Esophagus muscularis mucosa (tissue), 4 donors: ENCODE measurements at regions not wholly inside any gene's neighbourhood (a gene's known extent, or its start where the extent isn't known, plus 50 kb on each side); places are given as distances from the start of the nearest gene placed in this dataset.
A peak's percentile ranks its signal among the peaks of the same experiment; 100 is the strongest.

ENCODE experiments used
- DNase-seq: peaks from one replicate; pipeline ENCODE4 v3.0.0-alpha.2; 2017; ENCODE audit errors: extremely low spot score
- H3K27ac ChIP-seq, 4 donors: fragments of 200-600 bp; sonication (generic); replicated peaks in 1 of 4; 1 replicate in 3 of 4; 2 replicates in 1 of 4; pipeline ENCODE4 v1.5.1; 2016 to 2019; ENCODE audit warnings: mild to moderate bottlenecking in 1 of 4
- H3K27me3 ChIP-seq, 4 donors: fragments of 200-600 bp; sonication (generic); one replicate each; pipeline versions ENCODE4 v1.5.1 to v1.6.0; 2016 to 2019
- H3K36me3 ChIP-seq, 4 donors: fragments of 200-600 bp; sonication (generic); one replicate each; pipeline ENCODE4 v1.5.1; 2016 to 2019
- H3K4me1 ChIP-seq, 4 donors: fragments of 200-600 bp; sonication (generic); one replicate each; pipeline ENCODE4 v1.5.1; 2016 to 2019
- H3K4me3 ChIP-seq, 4 donors: fragments of 200-600 bp; sonication (generic); 1 replicate in 2 of 4; 2 replicates in 2 of 4; pipeline ENCODE4 v1.5.1; 2016 to 2019; ENCODE audit warnings: mild to moderate bottlenecking in 4 of 4, moderate library complexity in 1 of 4
- H3K9me3 ChIP-seq, 4 donors: fragments of 200-600 bp; sonication (generic); 1 replicate in 3 of 4; 2 replicates in 1 of 4; pipeline ENCODE4 v1.5.1; 2016 to 2019
- CTCF ChIP-seq, 3 experiments: fragments of 200-600 bp in 2 of 3; fragments of 450-650 bp in 1 of 3; sonication (generic) in 2 of 3; IDR thresholded peaks; one replicate each; pipeline ENCODE4 v1.5.1; 2017 to 2019; ENCODE audit warnings: antibody characterized with exemption in 3 of 3, mild to moderate bottlenecking in 2 of 3, moderate library complexity in 1 of 3
- EP300 ChIP-seq: sonication (generic); formaldehyde crosslinking; IDR thresholded peaks from one replicate; pipeline ENCODE4 v1.6.1; 2017; ENCODE audit warnings: antibody characterized with exemption
- POLR2A ChIP-seq: fragments of 450-650 bp; IDR thresholded peaks from one replicate; pipeline ENCODE4 v1.6.1; 2017; ENCODE audit warnings: antibody characterized with exemption, moderate library complexity, mild to moderate bottlenecking, low read depth
- POLR2AphosphoS5 ChIP-seq, 2 donors: sonication (generic); formaldehyde crosslinking; IDR thresholded peaks; one replicate each; pipeline ENCODE4 v1.6.1; 2017; ENCODE audit warnings: antibody characterized with exemption in 2 of 2
- WGBS: methylation state at CpG from one replicate; pipeline ENCODE4 v1.1.5; 2018; 5-methylcytosine and 5-hydroxymethylcytosine counted together
- intact Hi-C: fragments of 100-400 bp; cut with DNase I; formaldehyde crosslinking; loops from one replicate; pipeline ENCODE4 v1.15.1; 2023

DNA sequence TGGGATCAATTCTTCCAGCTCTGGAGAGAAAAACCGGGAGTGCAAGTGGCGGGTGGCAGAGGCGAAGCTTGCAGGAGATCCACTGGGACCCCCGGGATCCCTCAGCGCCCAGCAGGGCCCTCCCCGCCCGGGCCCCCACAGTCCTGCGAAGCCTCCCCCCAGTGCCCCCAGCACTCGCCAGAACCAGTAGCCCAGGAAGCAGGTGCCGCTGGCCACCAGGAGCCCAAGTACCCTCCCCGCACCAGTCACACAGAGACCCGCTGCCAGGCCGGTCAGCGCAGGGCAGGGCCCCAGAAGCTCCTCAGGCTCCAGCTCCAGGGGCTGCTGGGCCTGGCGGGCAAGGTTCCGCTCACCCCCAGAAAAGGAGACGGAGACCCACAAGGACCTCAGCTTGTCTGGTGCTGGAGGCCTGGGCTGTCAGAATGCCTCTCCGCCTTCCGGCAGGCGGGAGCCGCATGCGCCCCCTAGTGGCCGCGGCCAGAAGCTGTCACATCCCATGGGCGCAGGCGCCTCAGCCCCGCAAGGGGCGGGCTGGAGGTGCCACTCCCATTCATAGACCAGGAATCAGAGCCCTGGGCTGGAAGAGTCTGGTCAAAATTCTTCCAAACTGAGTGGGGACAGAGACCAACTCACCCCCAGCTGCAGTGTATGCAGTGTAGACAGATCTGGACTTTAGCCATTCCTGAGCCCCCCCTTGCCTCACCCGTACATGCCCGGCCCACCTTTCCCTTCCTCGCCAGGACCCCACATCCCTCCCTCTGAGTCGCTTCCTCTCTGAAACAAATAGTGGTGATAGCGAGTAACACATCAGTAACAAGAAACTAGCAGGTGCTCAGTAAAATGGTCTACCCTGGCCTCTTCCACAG lies 1002.3 kb downstream of the KCNJ18 start:
- H3K27ac ChIP-seq: no peak overlapping the region
- H3K4me1 ChIP-seq: no peaks in the 10 kb centered on the region
- peak; percentile 83 for DNase-seq
- peaks cover 0 to 14% (median 4%) of the 10 kb centered on the region in 4 donors for H3K9me3 ChIP-seq
- WGBS: 77% methylated on average over 17 of the region's 33 CpGs
- H3K27me3 ChIP-seq: no peaks in the 10 kb centered on the region
- intact Hi-C loops: no loop called here
- TF ChIP-seq EP300: no peak
- no peaks in the 10 kb centered on the region for H3K36me3 ChIP-seq
- H3K4me3 ChIP-seq: no peak overlapping the region

- Histone ChIP-seq H3K9me3 (peaks cover 0 to 14% (median 4%) of the 10 kb centered on the region in 4 donors), H3K27me3 (no peaks in the 10 kb centered on the region), H3K4me1 (no peaks in the 10 kb centered on the region), H3K36me3 (no peaks in the 10 kb centered on the region), H3K27ac (no peak overlapping the region), H3K4me3 (no peak overlapping the region)
- intact Hi-C loops: no loop called here
- DNase-seq: peak; percentile 74
- TF ChIP-seq POLR2A (no peak), POLR2AphosphoS5 (IDR thresholded peaks at IDR 0.05) (no peak), EP300 (no peak), CTCF (IDR thresholded peaks at IDR 0.05) (no peak)
- WGBS: 84% methylated on average over 8 of the region's 13 CpGs
Measured at GRCh38 chr17:22695228-22695619, 1002.9 kb downstream of the KCNJ18 start.

DNA sequence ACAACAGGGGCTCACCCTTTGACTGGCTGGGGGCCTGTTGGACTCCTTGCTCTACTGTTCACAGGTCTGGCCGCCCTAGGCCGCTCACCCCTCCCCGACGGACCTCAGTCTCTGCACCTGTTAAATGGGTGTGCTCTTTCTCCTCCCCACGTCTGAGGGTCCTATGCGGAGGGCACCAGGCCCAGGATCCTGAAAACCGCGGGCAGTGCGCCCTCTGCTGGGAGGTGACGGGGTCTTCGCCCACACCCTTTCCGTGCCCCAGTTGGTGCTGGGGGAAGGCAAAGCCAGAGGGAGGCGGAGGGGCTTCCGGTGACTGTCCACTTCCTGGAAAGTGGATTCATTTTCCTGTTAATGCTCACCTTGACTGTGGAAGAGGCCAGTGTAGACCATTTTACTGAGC lies 1010.9 kb downstream of the KCNJ18 start:
- intact Hi-C loops: no loop called here
- TF ChIP-seq POLR2A (no peak), CTCF (IDR thresholded peaks at IDR 0.05) (no peak), POLR2AphosphoS5 (IDR thresholded peaks at IDR 0.05) (no peak), EP300 (no peak)
- Histone ChIP-seq H3K36me3 (no peaks in the 10 kb centered on the region), H3K4me1 (no peaks in the 10 kb centered on the region), H3K9me3 (peaks cover 0 to 8% (median 7%) of the 10 kb centered on the region in 4 donors), H3K4me3 (no peak overlapping the region), H3K27me3 (peaks cover 0 to 17% (median 0%) of the 10 kb centered on the region in 4 donors), H3K27ac (no peak overlapping the region)
- 63% methylated on average over 14 of the region's 14 CpGs for WGBS
- DNase-seq: peak; percentile 50

DNA sequence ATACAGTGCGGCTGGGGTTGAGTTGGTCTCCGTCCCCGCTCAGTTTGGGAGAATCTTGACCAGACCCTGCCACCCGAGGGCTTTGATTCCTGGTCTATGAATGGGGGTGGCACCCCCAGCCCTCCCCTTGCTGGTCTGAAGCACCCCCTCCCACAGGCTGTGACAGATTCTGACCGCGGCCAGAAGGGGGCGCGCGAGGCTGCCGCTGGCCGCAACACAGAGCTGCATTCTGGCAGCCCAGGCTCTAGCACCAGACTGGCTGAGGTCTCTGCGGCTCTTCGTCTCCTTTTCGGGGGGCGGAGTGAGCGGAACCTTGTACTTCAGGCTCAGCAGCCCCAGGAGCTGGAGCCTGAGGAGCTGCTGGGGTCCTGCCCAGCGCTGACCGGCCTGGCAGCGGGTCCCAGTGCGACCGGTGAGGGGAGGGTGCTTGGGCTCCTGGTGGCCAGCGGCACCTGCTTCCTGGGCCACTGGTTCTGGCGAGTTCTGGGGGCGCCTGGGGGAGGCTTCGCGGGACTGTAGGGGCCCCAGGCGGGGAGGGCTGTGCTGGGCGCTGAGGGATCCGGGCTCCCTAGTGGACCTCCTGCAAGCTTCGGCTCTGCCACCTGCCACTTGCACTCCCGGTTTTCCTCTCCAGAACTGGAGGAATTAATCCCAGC lies 1011.6 kb downstream of the KCNJ18 start:
- H3K4me1 ChIP-seq: no peaks in the 10 kb centered on the region
- H3K27ac ChIP-seq: no peak overlapping the region
- intact Hi-C loops: no loop called here
- H3K36me3 ChIP-seq: no peaks in the 10 kb centered on the region
- DNase-seq: peak; percentile 87
- TF ChIP-seq EP300: no peak
- no peak overlapping the region for H3K4me3 ChIP-seq
- WGBS: 66% methylated on average over 24 of the region's 31 CpGs
- H3K27me3 ChIP-seq: peaks cover 0 to 17% (median 0%) of the 10 kb centered on the region in 4 donors
- peaks cover 0 to 8% (median 3%) of the 10 kb centered on the region in 4 donors for H3K9me3 ChIP-seq

GRCh38 chr17:22704674-22705073 lies 1012.4 kb downstream of the KCNJ18 start:
- Histone ChIP-seq H3K27me3 (peaks cover 0 to 17% (median 0%) of the 10 kb centered on the region in 4 donors), H3K4me1 (no peaks in the 10 kb centered on the region), H3K4me3 (no peak overlapping the region), H3K36me3 (no peaks in the 10 kb centered on the region), H3K9me3 (peaks cover 0 to 8% (median 3%) of the 10 kb centered on the region in 4 donors), H3K27ac (no peak overlapping the region)
- intact Hi-C loops: no loop called here
- DNase-seq: no peak
- TF ChIP-seq POLR2A (no peak), CTCF (IDR thresholded peaks at IDR 0.05) (no peak), POLR2AphosphoS5 (IDR thresholded peaks at IDR 0.05) (no peak), EP300 (no peak)
- 44% methylated on average over 4 of the region's 4 CpGs for WGBS
